HG02938 (cell line): ENCODE measurements at regions not wholly inside any gene's neighbourhood (a gene's known extent, or its start where the extent isn't known, plus 50 kb on each side); places are given as distances from the start of the nearest gene placed in this dataset.
"Not testable (repeated sequence)": the region's sequence is repeated elsewhere in the genome, so short reads cannot be mapped to it uniquely, and the experiment has no call there.

ENCODE experiments used
- ATAC-seq: cut with Tn5 transposase; IDR thresholded peaks from one replicate; pipeline ENCODE4 v1.9.1; 2021; ENCODE audit warnings: mild to moderate bottlenecking, moderate library complexity; ENCODE audit not compliant: unreplicated experiment

DNA sequence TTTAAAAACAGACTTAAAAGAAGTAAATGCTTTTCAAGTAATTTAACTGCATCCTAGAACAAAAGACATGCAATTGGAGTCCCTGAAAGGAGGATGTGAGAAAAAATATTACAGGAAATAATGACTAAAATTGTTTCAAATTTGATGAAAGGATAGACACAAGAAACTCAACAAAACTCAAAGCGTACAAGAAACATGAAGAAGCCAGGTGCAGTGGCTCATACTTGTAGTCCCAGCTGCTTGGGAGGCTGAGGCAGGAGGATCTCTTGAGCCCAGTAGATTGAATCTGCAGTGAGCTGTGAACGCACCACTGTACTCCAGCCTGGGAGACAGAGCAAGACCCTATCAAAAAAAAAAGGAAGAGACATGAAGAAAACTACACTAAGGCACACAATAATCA is 118.1 kb upstream of the SLC39A10 start:
- ATAC-seq = no peak

DNA sequence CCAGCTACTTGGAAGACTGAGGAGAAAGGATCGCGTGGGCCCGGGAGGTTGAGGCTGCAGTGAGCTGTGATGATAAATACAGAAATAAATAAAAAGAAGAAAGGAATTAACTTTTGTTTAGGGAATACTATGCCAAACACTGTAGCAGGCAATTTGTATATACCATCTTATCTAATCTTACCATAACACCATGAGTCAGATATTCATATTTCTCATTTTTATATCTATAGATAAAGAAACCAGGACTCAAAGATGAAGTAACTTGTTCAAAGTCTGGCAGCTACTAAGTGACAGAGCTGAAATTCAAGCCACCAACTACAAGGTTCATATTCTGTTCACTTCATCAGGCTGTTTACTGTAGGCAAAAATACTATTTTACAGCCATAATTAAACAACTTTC is 119.2 kb upstream of the SLC39A10 start:
- ATAC-seq = no peak

GRCh38 chr2:195536906-195537305 is 120.1 kb upstream of the SLC39A10 start:
- no peak for ATAC-seq

GRCh38 chr2:195535911-195536522 is 121.0 kb upstream of the SLC39A10 start:
- peak; percentile 85 for ATAC-seq

- ATAC-seq = no peak
These were observed 122.1 kb upstream of the SLC39A10 start for GRCh38 chr2:195534971-195535370.

- peak; percentile 28 for ATAC-seq
These were observed 123.0 kb upstream of the SLC39A10 start for GRCh38 chr2:195533771-195534642.

- ATAC-seq = peak; percentile 41
These were observed 124.3 kb upstream of the SLC39A10 start for GRCh38 chr2:195532628-195533271.

- ATAC-seq = no peak
These were observed 124.8 kb upstream of the SLC39A10 start for GRCh38 chr2:195532255-195532627.

- ATAC-seq = no peak
These were observed 125.3 kb upstream of the SLC39A10 start for GRCh38 chr2:195531754-195532153.

GRCh38 chr2:195523242-195523641 is 133.8 kb upstream of the SLC39A10 start:
- not testable (repeated sequence) for ATAC-seq

- no peak for ATAC-seq
These were observed 135.4 kb upstream of the SLC39A10 start for GRCh38 chr2:195521589-195521988.

DNA sequence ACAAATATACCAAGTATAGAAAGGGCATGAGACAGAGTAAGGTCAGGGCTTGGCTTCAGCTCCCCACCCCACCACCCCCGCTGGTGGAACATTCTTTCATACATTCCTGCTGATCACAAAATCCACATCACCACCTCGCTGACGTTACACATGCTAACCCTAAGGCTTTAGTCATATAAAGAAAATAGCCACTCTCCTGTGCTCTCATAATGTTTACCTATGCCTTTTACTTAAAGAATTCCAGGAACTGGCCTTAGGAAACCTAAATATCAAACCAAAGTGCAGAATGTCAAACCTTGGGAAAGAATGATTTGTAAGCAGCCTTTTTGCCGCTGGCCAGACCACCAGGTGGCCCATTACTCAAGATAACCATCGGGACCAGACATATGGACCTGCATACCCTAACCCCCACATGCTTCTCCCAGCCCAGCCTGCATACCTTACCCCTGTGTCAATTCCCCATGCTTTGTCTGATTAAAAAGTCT is 136.3 kb upstream of the SLC39A10 start:
- no peak for ATAC-seq

- no peak for ATAC-seq
These were observed 141.5 kb upstream of the SLC39A10 start for GRCh38 chr2:195515551-195515950.

- ATAC-seq = no peak
These were observed 142.7 kb upstream of the SLC39A10 start for GRCh38 chr2:195514365-195514764.

GRCh38 chr2:195513119-195513518 is 143.9 kb upstream of the SLC39A10 start:
- no peak for ATAC-seq

DNA sequence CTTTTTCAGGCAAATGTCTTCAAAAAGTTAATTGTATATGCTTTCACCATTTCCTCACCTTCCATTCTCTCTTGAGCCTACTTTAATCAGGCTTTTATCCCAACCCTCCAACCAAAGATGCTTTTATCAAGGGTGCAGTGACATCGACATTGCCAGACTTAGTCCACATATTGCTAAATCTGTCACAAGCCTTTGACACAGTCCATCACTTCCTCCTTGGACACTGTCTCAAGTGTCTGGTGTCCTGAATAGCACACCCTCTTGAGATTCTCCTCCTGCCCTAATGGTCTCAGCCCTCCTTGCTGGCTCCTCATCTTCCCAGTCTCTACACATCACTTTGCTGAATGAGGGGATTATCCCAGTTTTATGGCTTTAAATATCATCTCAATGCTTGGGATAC is 147.5 kb upstream of the SLC39A10 start:
- ATAC-seq = no peak

DNA sequence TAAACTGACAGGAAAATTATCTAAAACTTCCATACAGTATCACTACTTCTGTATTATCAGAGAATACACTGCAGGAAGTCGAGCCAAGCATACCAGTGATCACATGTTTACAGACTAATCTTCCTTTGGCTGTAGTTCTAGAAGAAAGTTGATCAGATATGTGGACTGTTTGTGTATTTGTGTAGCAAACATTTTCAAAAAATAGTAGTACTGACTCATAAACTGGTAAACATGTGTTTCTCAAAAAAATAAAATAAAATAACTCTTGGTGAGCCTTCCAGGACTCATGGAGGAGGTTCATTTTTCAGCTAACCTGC is 148.9 kb upstream of the SLC39A10 start:
- no peak for ATAC-seq

DNA sequence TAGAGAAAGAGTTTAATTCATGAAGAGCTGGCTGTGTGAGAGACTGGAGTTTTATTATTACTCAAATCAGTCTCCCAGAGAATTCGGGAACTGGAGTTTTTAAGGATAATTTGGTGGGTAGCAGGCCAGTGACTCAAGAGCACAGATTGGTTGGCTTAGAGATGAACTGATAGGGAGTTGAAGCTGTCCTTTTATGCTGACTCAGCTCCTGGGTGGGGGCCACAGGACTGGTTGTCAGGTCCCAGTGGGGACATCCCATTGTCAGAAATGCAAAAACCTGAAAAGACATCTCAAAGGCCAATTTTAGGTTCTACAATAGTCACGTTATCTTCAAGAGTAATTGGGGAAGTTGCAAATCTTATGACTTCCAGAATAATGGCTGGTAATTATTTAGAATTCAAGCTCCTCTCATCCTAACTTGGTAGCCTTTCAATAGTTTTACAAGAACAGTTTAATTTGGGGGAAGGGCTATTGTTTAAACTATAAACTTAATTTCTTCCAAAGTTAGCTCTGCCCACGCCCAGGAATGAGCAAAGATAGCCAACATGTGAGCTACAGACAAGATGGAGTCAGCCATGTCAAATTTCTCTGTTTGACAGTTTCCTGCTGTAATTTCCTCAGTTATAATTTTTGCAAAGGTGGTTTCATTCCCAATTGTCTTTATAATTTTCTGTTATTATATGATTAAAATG is 149.4 kb upstream of the SLC39A10 start:
- no peak for ATAC-seq

DNA sequence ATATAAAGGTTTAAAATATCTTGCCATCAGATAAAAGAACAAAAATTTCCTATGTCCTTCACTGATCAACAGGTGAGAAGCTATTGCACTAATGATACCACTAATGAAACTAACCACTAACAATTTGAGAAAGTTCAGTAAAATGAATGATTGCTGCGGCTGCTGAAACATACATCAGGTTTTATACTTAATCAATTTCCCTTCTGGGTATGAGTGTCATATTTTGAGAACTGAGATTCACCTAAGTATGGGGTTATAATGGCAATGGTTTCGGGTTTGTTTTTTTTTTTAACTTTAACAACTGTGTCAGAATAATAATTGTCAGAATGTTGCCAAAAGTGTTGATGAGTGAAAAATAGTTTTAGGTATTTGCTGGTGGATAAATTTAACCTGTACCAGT is 151.3 kb upstream of the SLC39A10 start:
- ATAC-seq = peak; percentile 98

- ATAC-seq = no peak
These were observed 153.8 kb upstream of the SLC39A10 start for GRCh38 chr2:195503208-195503607.

DNA sequence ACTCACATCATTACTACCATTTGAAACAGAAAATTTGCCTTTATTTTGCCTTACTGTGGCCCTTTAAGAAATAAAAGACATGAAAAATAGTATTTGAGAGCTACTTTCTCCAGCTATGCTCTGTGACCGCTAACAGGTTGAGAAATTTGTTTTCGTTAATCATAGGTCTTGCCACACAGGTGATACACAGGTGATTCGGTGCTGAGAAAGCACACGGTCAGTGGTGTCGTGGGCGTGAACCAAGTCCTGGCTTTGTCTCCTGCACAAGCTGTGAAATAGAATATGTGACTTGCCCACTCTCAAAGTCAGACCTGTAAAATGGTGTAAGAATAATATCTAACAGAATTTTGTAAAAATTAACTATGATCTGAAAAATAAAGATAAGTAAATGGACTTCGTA is 155.3 kb upstream of the SLC39A10 start:
- ATAC-seq = no peak
